C4-2B (cell line): ENCODE measurements at regions not wholly inside any gene's neighbourhood (a gene's known extent, or its start where the extent isn't known, plus 50 kb on each side); places are given as distances from the start of the nearest gene placed in this dataset.

ENCODE experiments used
- CTCF ChIP-seq: fragments of 450-650 bp; conservative IDR thresholded peaks from 2 replicates; pipeline ENCODE4 v1.5.1; 2017; ENCODE audit warnings: mild to moderate bottlenecking
- ZFX ChIP-seq: fragments of 450-650 bp; IDR thresholded peaks from 2 replicates; pipeline ENCODE4 v1.6.1; 2017

GRCh38 chr1:79726911-79727310 lies 720.4 kb upstream of the ADGRL4 start:
- no peak for TF ChIP-seq CTCF
- no peak for TF ChIP-seq ZFX
